C1 segment of cervical spinal cord (tissue), 14 donors: ENCODE measurements at regions not wholly inside any gene's neighbourhood (a gene's known extent, or its start where the extent isn't known, plus 50 kb on each side); places are given as distances from the start of the nearest gene placed in this dataset.
A peak's percentile ranks its signal among the peaks of the same experiment; 100 is the strongest.

Source experiments
- DNase-seq, 14 donors: peaks; one replicate each; lab custom pipeline; 2025; lab: John Stamatoyannopoulos, UW

- DNase-seq = no peak
These were observed 59.6 kb upstream of the CDH13 start for GRCh38 chr16:82567175-82567574.

GRCh38 chr16:82563401-82563800 is 63.4 kb upstream of the CDH13 start:
- DNase-seq = no peak

GRCh38 chr16:82562183-82562683 is 64.5 kb upstream of the CDH13 start:
- DNase-seq = no peak

GRCh38 chr16:82560805-82561325 is 65.9 kb upstream of the CDH13 start:
- DNase-seq = no peak

GRCh38 chr16:82544378-82545160 is 82.2 kb upstream of the CDH13 start:
- peak in 5 of 14 donors; percentile 3 to 21 (median 7) for DNase-seq

- DNase-seq = no peak
These were observed 84.1 kb upstream of the CDH13 start for GRCh38 chr16:82542714-82543113.

GRCh38 chr16:82541103-82541502 is 85.7 kb upstream of the CDH13 start:
- no peak for DNase-seq

GRCh38 chr16:82535764-82536163 is 91.0 kb upstream of the CDH13 start:
- DNase-seq = no peak

GRCh38 chr16:82535262-82535661 is 91.5 kb upstream of the CDH13 start:
- DNase-seq = no peak

- DNase-seq = no peak
These were observed 93.6 kb upstream of the CDH13 start for GRCh38 chr16:82533189-82533588.

GRCh38 chr16:82530883-82531282 is 95.9 kb upstream of the CDH13 start:
- no peak for DNase-seq

- DNase-seq = no peak
These were observed 99.7 kb upstream of the CDH13 start for GRCh38 chr16:82527101-82527500.

GRCh38 chr16:82524976-82525375 is 101.8 kb upstream of the CDH13 start:
- DNase-seq = no peak

GRCh38 chr16:82523815-82524214 is 103.0 kb upstream of the CDH13 start:
- no peak for DNase-seq

- DNase-seq = no peak
These were observed 104.7 kb upstream of the CDH13 start for GRCh38 chr16:82522026-82522425.

- DNase-seq = no peak
These were observed 108.0 kb upstream of the CDH13 start for GRCh38 chr16:82518811-82519210.

GRCh38 chr16:82514262-82514661 is 112.5 kb upstream of the CDH13 start:
- no peak for DNase-seq

GRCh38 chr16:82510789-82511305 is 115.9 kb upstream of the CDH13 start:
- DNase-seq = no peak

GRCh38 chr16:82509691-82510430 is 116.9 kb upstream of the CDH13 start:
- peak in 9 of 14 donors; percentile 2 to 59 (median 36) for DNase-seq

GRCh38 chr16:82506692-82507670 is 119.8 kb upstream of the CDH13 start:
- no peak for DNase-seq

GRCh38 chr16:82504836-82505235 is 121.9 kb upstream of the CDH13 start:
- DNase-seq = no peak
